Stomach (tissue), 8 donors: ENCODE measurements at regions not wholly inside any gene's neighbourhood (a gene's known extent, or its start where the extent isn't known, plus 50 kb on each side); places are given as distances from the start of the nearest gene placed in this dataset.
"Not testable (repeated sequence)": the region's sequence is repeated elsewhere in the genome, so short reads cannot be mapped to it uniquely, and the experiment has no call there.

ENCODE experiments used
- DNase-seq, 2 donors: peaks; one replicate each; pipeline versions ENCODE4 v3.0.0 to v3.0.0-alpha.2; 2013 to 2019
- H3K27ac ChIP-seq, 5 donors: fragments of 200-600 bp in 4 of 5; sonication (generic) in 4 of 5; one replicate each; pipeline ENCODE4 v1.5.1; 2013 to 2019; ENCODE audit warnings: mild to moderate bottlenecking in 1 of 5, moderate library complexity in 1 of 5
- H3K27me3 ChIP-seq, 3 donors: fragments of 200-600 bp; sonication (generic); one replicate each; pipeline ENCODE4 v1.5.1; 2017 to 2019; ENCODE audit warnings: mixed run types in 1 of 3
- H3K36me3 ChIP-seq, 4 donors: fragments of 200-600 bp; sonication (generic); 1 replicate in 3 of 4; 2 replicates in 1 of 4; pipeline ENCODE4 v1.5.1; 2016 to 2019
- H3K4me1 ChIP-seq, 4 donors: fragments of 200-600 bp; sonication (generic); one replicate each; pipeline ENCODE4 v1.5.1; 2016 to 2019
- H3K4me3 ChIP-seq, 4 donors: fragments of 200-600 bp; sonication (generic) in 3 of 4; one replicate each; pipeline ENCODE4 v1.5.1; 2016 to 2019; ENCODE audit warnings: mild to moderate bottlenecking in 1 of 4
- H3K9me3 ChIP-seq, 4 donors: fragments of 200-600 bp; sonication (generic); one replicate each; pipeline ENCODE4 v1.5.1; 2016 to 2019
- CTCF ChIP-seq, 7 experiments: fragments of 450-650 bp in 4 of 7; fragments of 200-600 bp in 3 of 7; sonication (generic) in 3 of 7; IDR thresholded peaks; one replicate each; pipeline ENCODE4 v1.5.1; 2016 to 2019; ENCODE audit warnings: antibody characterized with exemption in 7 of 7, control low read depth in 2 of 7, mild to moderate bottlenecking in 1 of 7
- EP300 ChIP-seq: sonication (generic); formaldehyde crosslinking; IDR thresholded peaks from one replicate; pipeline ENCODE4 v1.6.1; 2017; ENCODE audit warnings: antibody characterized with exemption
- POLR2A ChIP-seq, 4 donors: fragments of 450-650 bp; IDR thresholded peaks; one replicate each; pipeline ENCODE4 v1.6.1; 2016; ENCODE audit warnings: antibody characterized with exemption in 4 of 4, control low read depth in 2 of 4, mild to moderate bottlenecking in 1 of 4, moderate library complexity in 1 of 4
- POLR2AphosphoS5 ChIP-seq, 3 donors: sonication (generic); formaldehyde crosslinking; IDR thresholded peaks; one replicate each; pipeline ENCODE4 v1.6.1; 2016; ENCODE audit warnings: antibody characterized with exemption in 3 of 3
- WGBS, 5 donors: extraction: QIAGEN DNeasy Blood & Tissue Kit in 3 of 5; methylation state at CpG; one replicate each; pipeline versions ENCODE4 v1.1.5 to v1.1.7; 2013 to 2018; 5-methylcytosine and 5-hydroxymethylcytosine counted together
- intact Hi-C: fragments of 100-400 bp; cut with DNase I; formaldehyde crosslinking; loops from one replicate; pipeline ENCODE4 v1.15.1; 2023; ENCODE audit warnings: low total_unique reads
- donor health status: healthy with polysubstance abuse.
- donor health status: Bipolar disorder and iron deficiency.
- donor health status: healthy.

GRCh38 chr9:82882748-82883147 is 180.2 kb downstream of the RASEF start:
- intact Hi-C loops, result no loop called here
- H3K27me3 ChIP-seq, result no peaks in the 10 kb centered on the region
- 34 to 55% (median 49%) methylated on average over 2 of the region's 2 CpGs for WGBS, 5 donors
- no peak for TF ChIP-seq CTCF (IDR thresholded peaks at IDR 0.05)
- TF ChIP-seq EP300, result no peak
- TF ChIP-seq POLR2A (IDR thresholded peaks at IDR 0.05), result no peak
- no peak for DNase-seq
- H3K4me3 ChIP-seq, result no peak overlapping the region
- H3K4me1 ChIP-seq, result no peaks in the 10 kb centered on the region
- no peaks in the 10 kb centered on the region for H3K9me3 ChIP-seq
- no peaks in the 10 kb centered on the region for H3K36me3 ChIP-seq
- H3K27ac ChIP-seq, result no peak overlapping the region

GRCh38 chr9:82883436-82883835 is 179.5 kb downstream of the RASEF start:
- DNase-seq, result no peak
- Histone ChIP-seq H3K4me3 (no peak overlapping the region), H3K27ac (no peak overlapping the region), H3K9me3 (no peaks in the 10 kb centered on the region), H3K4me1 (no peaks in the 10 kb centered on the region), H3K27me3 (no peaks in the 10 kb centered on the region), H3K36me3 (no peaks in the 10 kb centered on the region)
- TF ChIP-seq POLR2AphosphoS5 (IDR thresholded peaks at IDR 0.05) (no peak), POLR2A (IDR thresholded peaks at IDR 0.05) (no peak), CTCF (IDR thresholded peaks at IDR 0.05) (no peak), EP300 (no peak)
- intact Hi-C loops, result no loop called here
- 87 to 97% (median 95%) methylated on average over 3 of the region's 3 CpGs for WGBS, 5 donors

- H3K4me1 ChIP-seq, H3K27me3 ChIP-seq, H3K4me3 ChIP-seq, H3K36me3 ChIP-seq, DNase-seq, H3K9me3 ChIP-seq, H3K27ac ChIP-seq, intact Hi-C loops: not testable (repeated sequence)
- WGBS, 5 donors, result 88 to 93% (median 90%) methylated on average over 7 of the region's 7 CpGs
Measured at GRCh38 chr9:82883974-82884373, 179.0 kb downstream of the RASEF start.

- no peak for TF ChIP-seq EP300
- intact Hi-C loops, result no loop called here
- 73 to 83% (median 82%) methylated on average over 4 of the region's 4 CpGs for WGBS, 5 donors
Measured at GRCh38 chr9:82890401-82890800, 172.5 kb downstream of the RASEF start.

GRCh38 chr9:82890865-82891264 is 172.1 kb downstream of the RASEF start:
- no peak for DNase-seq
- Histone ChIP-seq H3K4me1 (no peaks in the 10 kb centered on the region), H3K9me3 (no peaks in the 10 kb centered on the region), H3K4me3 (no peak overlapping the region), H3K36me3 (no peaks in the 10 kb centered on the region), H3K27ac (no peak overlapping the region), H3K27me3 (no peaks in the 10 kb centered on the region)
- intact Hi-C loops, result no loop called here
- no peak for TF ChIP-seq EP300
- no peak for TF ChIP-seq POLR2A (IDR thresholded peaks at IDR 0.05)

More at GRCh38 chr9:82890401-82890800, 172.5 kb downstream of the RASEF start:
- no peaks in the 10 kb centered on the region for H3K36me3 ChIP-seq
- no peak overlapping the region for H3K4me3 ChIP-seq
- no peaks in the 10 kb centered on the region for H3K9me3 ChIP-seq
- no peaks in the 10 kb centered on the region for H3K4me1 ChIP-seq
- H3K27ac ChIP-seq, result no peak overlapping the region
- no peaks in the 10 kb centered on the region for H3K27me3 ChIP-seq
- DNase-seq, result no peak

GRCh38 chr9:82891321-82891720 is 171.6 kb downstream of the RASEF start:
- Histone ChIP-seq H3K4me3 (no peak overlapping the region), H3K4me1 (no peaks in the 10 kb centered on the region), H3K27ac (no peak overlapping the region), H3K36me3 (no peaks in the 10 kb centered on the region), H3K27me3 (no peaks in the 10 kb centered on the region), H3K9me3 (no peaks in the 10 kb centered on the region)
- no peak for DNase-seq
- intact Hi-C loops, result no loop called here
- WGBS, 5 donors, result 70 to 90% (median 86%) methylated on average over 1 of the region's 1 CpG
- TF ChIP-seq EP300 (no peak), POLR2AphosphoS5 (IDR thresholded peaks at IDR 0.05) (no peak), POLR2A (IDR thresholded peaks at IDR 0.05) (no peak), CTCF (IDR thresholded peaks at IDR 0.05) (no peak)
